Testis (tissue), 2 donors: ENCODE measurements at regions not wholly inside any gene's neighbourhood (a gene's known extent, or its start where the extent isn't known, plus 50 kb on each side); places are given as distances from the start of the nearest gene placed in this dataset.

Source experiments
- POLR2A ChIP-seq: fragments of 450-650 bp; IDR thresholded peaks from one replicate; pipeline ENCODE4 v1.6.1; 2017; ENCODE audit warnings: antibody characterized with exemption, mild to moderate bottlenecking, moderate library complexity
- TF ChIP-seq, protein P1 (sequence below), 3 experiments: fragments of 450-650 bp in 2 of 3; fragments of 200-600 bp in 1 of 3; sonication (generic) in 1 of 3; IDR thresholded peaks; one replicate each; pipeline ENCODE4 v1.5.1; 2016 to 2019; ENCODE audit warnings: antibody characterized with exemption in 3 of 3, mild to moderate bottlenecking in 2 of 3, moderate library complexity in 1 of 3

DNA sequence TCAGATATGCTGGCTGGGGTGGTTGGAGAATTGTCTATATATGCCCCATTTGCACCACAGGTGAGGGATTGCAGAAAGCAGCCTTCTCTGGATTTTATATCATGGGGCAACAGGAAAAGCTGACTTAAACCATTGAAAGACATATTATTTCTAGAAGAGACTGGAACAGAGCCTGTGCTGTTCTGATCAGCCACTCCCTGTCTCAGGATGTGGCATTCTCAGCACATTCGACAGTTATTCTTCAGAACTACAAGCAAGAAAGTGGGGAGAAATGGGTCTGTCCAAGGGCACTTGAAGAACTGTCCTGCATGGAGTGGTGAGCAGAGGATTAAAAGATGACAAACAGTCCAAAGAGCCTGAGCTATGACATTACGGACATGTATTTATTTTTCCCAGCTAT lies 67.8 kb upstream of the EPHA5 start:
- TF ChIP-seq POLR2A: no peak
- TF ChIP-seq, protein P1, sequence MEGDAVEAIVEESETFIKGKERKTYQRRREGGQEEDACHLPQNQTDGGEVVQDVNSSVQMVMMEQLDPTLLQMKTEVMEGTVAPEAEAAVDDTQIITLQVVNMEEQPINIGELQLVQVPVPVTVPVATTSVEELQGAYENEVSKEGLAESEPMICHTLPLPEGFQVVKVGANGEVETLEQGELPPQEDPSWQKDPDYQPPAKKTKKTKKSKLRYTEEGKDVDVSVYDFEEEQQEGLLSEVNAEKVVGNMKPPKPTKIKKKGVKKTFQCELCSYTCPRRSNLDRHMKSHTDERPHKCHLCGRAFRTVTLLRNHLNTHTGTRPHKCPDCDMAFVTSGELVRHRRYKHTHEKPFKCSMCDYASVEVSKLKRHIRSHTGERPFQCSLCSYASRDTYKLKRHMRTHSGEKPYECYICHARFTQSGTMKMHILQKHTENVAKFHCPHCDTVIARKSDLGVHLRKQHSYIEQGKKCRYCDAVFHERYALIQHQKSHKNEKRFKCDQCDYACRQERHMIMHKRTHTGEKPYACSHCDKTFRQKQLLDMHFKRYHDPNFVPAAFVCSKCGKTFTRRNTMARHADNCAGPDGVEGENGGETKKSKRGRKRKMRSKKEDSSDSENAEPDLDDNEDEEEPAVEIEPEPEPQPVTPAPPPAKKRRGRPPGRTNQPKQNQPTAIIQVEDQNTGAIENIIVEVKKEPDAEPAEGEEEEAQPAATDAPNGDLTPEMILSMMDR (IDR thresholded peaks at IDR 0.05): no peak
